GM18505 (cell line): ENCODE measurements at regions not wholly inside any gene's neighbourhood (a gene's known extent, or its start where the extent isn't known, plus 50 kb on each side); places are given as distances from the start of the nearest gene placed in this dataset.

Source experiments
- ATAC-seq: cut with Tn5 transposase; IDR thresholded peaks from one replicate; pipeline ENCODE4 v1.9.1; 2021; ENCODE audit not compliant: unreplicated experiment
- POLR2A ChIP-seq: IDR thresholded peaks from 4 replicates; pipeline ENCODE4 v1.6.1; 2011; ENCODE audit warnings: borderline replicate concordance; ENCODE audit not compliant: insufficient read depth, insufficient read length; ENCODE audit errors: extremely low read depth

- ATAC-seq: no peak
- no peak for TF ChIP-seq POLR2A
These were observed 70.4 kb upstream of the MLN start for GRCh38 chr6:33874136-33874760.

- ATAC-seq: no peak
- TF ChIP-seq POLR2A: no peak
These were observed 69.0 kb upstream of the MLN start for GRCh38 chr6:33872761-33873160.

- TF ChIP-seq POLR2A: no peak
- no peak for ATAC-seq
These were observed 66.1 kb upstream of the MLN start for GRCh38 chr6:33869826-33870423.

GRCh38 chr6:33869121-33869520 lies 65.3 kb upstream of the MLN start:
- TF ChIP-seq POLR2A: no peak
- no peak for ATAC-seq

- no peak for ATAC-seq
- no peak for TF ChIP-seq POLR2A
These were observed 64.3 kb upstream of the MLN start for GRCh38 chr6:33868141-33868540.

- TF ChIP-seq POLR2A: no peak
- ATAC-seq: no peak
These were observed 61.8 kb upstream of the MLN start for GRCh38 chr6:33865478-33866077.

- no peak for ATAC-seq
- no peak for TF ChIP-seq POLR2A
These were observed 60.1 kb upstream of the MLN start for GRCh38 chr6:33863723-33864440.

- no peak for TF ChIP-seq POLR2A
- no peak for ATAC-seq
These were observed 59.3 kb upstream of the MLN start for GRCh38 chr6:33863084-33863483.

GRCh38 chr6:33862536-33862935 lies 58.7 kb upstream of the MLN start:
- TF ChIP-seq POLR2A: no peak
- no peak for ATAC-seq

- no peak for TF ChIP-seq POLR2A
- no peak for ATAC-seq
These were observed 57.9 kb upstream of the MLN start for GRCh38 chr6:33861722-33862121.

GRCh38 chr6:33860706-33861474 lies 57.1 kb upstream of the MLN start:
- no peak for ATAC-seq
- no peak for TF ChIP-seq POLR2A

- no peak for TF ChIP-seq POLR2A
- no peak for ATAC-seq
These were observed 56.2 kb upstream of the MLN start for GRCh38 chr6:33860006-33860405.
